LoVo (cell line): ENCODE measurements at regions not wholly inside any gene's neighbourhood (a gene's known extent, or its start where the extent isn't known, plus 50 kb on each side); places are given as distances from the start of the nearest gene placed in this dataset.
"Not testable (repeated sequence)": the region's sequence is repeated elsewhere in the genome, so short reads cannot be mapped to it uniquely, and the experiment has no call there.

Experiments used
- DNase-seq: peaks from one replicate; pipeline ENCODE4 v3.0.0-alpha.2; 2016; ENCODE audit warnings: low spot score

GRCh38 chr14:45867046-45867894 is 614.3 kb upstream of the MIS18BP1 start:
- no peak for DNase-seq

GRCh38 chr14:45838597-45838996 is 585.6 kb upstream of the MIS18BP1 start:
- DNase-seq, result no peak

GRCh38 chr14:45819107-45819506 is 566.1 kb upstream of the MIS18BP1 start:
- no peak for DNase-seq

- no peak for DNase-seq
Observed at GRCh38 chr14:45811155-45811554, 558.2 kb upstream of the MIS18BP1 start.

GRCh38 chr14:45810152-45810872 is 557.3 kb upstream of the MIS18BP1 start:
- no peak for DNase-seq

- no peak for DNase-seq
Observed at GRCh38 chr14:45807178-45807899, 554.3 kb upstream of the MIS18BP1 start.

- DNase-seq, result no peak
Observed at GRCh38 chr14:45799511-45799910, 546.5 kb upstream of the MIS18BP1 start.

GRCh38 chr14:45798659-45799058 is 545.7 kb upstream of the MIS18BP1 start:
- no peak for DNase-seq

- not testable (repeated sequence) for DNase-seq
Observed at GRCh38 chr14:45796006-45796405, 543.0 kb upstream of the MIS18BP1 start.

- DNase-seq, result peak; percentile 32
Observed at GRCh38 chr14:45793081-45793480, 540.1 kb upstream of the MIS18BP1 start.

GRCh38 chr14:45790293-45790692 is 537.3 kb upstream of the MIS18BP1 start:
- DNase-seq, result no peak

- no peak for DNase-seq
Observed at GRCh38 chr14:45787167-45787566, 534.2 kb upstream of the MIS18BP1 start.

GRCh38 chr14:45786266-45786665 is 533.3 kb upstream of the MIS18BP1 start:
- DNase-seq, result no peak

- DNase-seq, result peak; percentile 66
Observed at GRCh38 chr14:45785240-45785639, 532.2 kb upstream of the MIS18BP1 start.

GRCh38 chr14:45766247-45766646 is 513.2 kb upstream of the MIS18BP1 start:
- no peak for DNase-seq

GRCh38 chr14:45757655-45758054 is 504.7 kb upstream of the MIS18BP1 start:
- no peak for DNase-seq

GRCh38 chr14:45756412-45756811 is 503.4 kb upstream of the MIS18BP1 start:
- DNase-seq, result not testable (repeated sequence)

- peak; percentile 36 for DNase-seq
Observed at GRCh38 chr14:45743884-45744283, 490.9 kb upstream of the MIS18BP1 start.

- DNase-seq, result no peak
Observed at GRCh38 chr14:45742187-45742586, 489.2 kb upstream of the MIS18BP1 start.

- no peak for DNase-seq
Observed at GRCh38 chr14:45728434-45729225, 475.6 kb upstream of the MIS18BP1 start.

- DNase-seq, result no peak
Observed at GRCh38 chr14:45727133-45727532, 474.1 kb upstream of the MIS18BP1 start.

GRCh38 chr14:45721472-45721871 is 468.5 kb upstream of the MIS18BP1 start:
- no peak for DNase-seq
